AG09309 (cell line): ENCODE measurements at regions not wholly inside any gene's neighbourhood (a gene's known extent, or its start where the extent isn't known, plus 50 kb on each side); places are given as distances from the start of the nearest gene placed in this dataset.

Experiments
- DNase-seq: peaks from one replicate; pipeline ENCODE4 v3.0.0-alpha.2; 2010; ENCODE audit warnings: low read depth
- H3K4me3 ChIP-seq: 2 replicates; pipeline ENCODE4 v1.5.1; 2011; ENCODE audit warnings: mild to moderate bottlenecking, low read depth, low read length, moderate library complexity; ENCODE audit not compliant: control insufficient read depth
- TF ChIP-seq, protein P1 (sequence below): IDR thresholded peaks from 2 replicates; pipeline ENCODE4 v1.5.1; 2011; ENCODE audit warnings: mild to moderate bottlenecking, low read depth, low read length, inconsistent platforms; ENCODE audit not compliant: insufficient read depth, control insufficient read depth; ENCODE audit errors: missing control alignments

DNA sequence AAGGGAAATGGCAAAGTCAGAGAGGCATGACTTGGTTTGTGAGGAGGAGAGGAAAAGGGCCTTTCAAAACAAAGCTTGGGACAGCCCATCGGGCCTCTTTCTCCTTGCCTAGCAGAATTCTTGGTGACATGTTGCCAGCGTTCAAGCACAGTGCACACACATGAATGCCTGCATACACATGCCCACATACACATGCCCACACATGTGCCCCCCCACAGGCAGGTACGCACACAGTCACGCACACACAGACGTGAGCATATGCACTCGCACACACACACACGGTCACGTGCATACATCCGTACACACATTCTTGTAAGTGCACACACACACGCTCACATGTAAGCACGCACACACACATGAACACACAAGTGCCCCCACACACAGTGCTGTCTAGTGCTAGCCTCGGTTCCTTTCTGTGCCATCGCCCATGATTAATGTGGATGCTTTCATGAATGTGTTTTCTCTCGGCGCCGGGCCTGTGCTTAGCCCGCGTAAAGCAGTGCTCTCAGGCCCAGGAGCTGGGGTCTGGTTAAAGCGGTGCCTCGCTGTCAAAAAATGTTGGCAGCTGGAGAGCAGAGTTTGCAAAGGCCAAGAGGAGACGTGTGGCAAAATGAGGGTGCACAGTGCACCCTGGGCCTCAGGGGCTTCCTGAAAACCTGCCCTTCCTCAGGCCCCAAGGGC is 328.8 kb upstream of the DIO3 start:
- no peak for DNase-seq
- H3K4me3 ChIP-seq: no peak overlapping the region
- TF ChIP-seq, protein P1, sequence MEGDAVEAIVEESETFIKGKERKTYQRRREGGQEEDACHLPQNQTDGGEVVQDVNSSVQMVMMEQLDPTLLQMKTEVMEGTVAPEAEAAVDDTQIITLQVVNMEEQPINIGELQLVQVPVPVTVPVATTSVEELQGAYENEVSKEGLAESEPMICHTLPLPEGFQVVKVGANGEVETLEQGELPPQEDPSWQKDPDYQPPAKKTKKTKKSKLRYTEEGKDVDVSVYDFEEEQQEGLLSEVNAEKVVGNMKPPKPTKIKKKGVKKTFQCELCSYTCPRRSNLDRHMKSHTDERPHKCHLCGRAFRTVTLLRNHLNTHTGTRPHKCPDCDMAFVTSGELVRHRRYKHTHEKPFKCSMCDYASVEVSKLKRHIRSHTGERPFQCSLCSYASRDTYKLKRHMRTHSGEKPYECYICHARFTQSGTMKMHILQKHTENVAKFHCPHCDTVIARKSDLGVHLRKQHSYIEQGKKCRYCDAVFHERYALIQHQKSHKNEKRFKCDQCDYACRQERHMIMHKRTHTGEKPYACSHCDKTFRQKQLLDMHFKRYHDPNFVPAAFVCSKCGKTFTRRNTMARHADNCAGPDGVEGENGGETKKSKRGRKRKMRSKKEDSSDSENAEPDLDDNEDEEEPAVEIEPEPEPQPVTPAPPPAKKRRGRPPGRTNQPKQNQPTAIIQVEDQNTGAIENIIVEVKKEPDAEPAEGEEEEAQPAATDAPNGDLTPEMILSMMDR: no peak

GRCh38 chr14:101233021-101233366 is 328.3 kb upstream of the DIO3 start:
- H3K4me3 ChIP-seq: no peak overlapping the region
- TF ChIP-seq, protein P1: no peak
- DNase-seq: no peak

GRCh38 chr14:101233391-101233790 is 327.9 kb upstream of the DIO3 start:
- no peak overlapping the region for H3K4me3 ChIP-seq
- no peak for DNase-seq
- TF ChIP-seq, protein P1: no peak

- TF ChIP-seq, protein P1: no peak
- DNase-seq: no peak
- no peak overlapping the region for H3K4me3 ChIP-seq
Measured at GRCh38 chr14:101233808-101234207, 327.5 kb upstream of the DIO3 start.

GRCh38 chr14:101234244-101234937 is 326.9 kb upstream of the DIO3 start:
- TF ChIP-seq, protein P1: no peak
- DNase-seq: no peak
- H3K4me3 ChIP-seq: no peak overlapping the region

DNA sequence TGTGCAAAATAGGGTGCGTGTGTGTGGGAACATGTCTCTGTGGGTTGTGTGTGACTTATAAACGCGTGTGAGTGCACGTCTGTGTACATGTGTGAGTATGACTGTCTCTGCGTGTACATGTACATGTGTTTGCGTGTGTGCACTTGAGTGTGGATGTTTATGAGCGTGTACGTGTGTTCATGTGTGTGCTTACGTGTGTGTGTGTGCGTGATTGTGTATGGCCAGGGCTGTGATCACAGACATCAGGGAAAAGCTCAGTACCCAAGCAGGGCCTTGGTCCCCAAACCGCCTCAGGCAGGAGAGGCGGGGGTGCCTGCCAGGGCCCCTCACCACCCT is 326.3 kb upstream of the DIO3 start:
- no peak for DNase-seq
- TF ChIP-seq, protein P1: no peak

More for the DNA sequence above, 326.3 kb upstream of the DIO3 start:
- no peak overlapping the region for H3K4me3 ChIP-seq
